Right atrium auricular region (tissue), 2 donors: ENCODE measurements at regions not wholly inside any gene's neighbourhood (a gene's known extent, or its start where the extent isn't known, plus 50 kb on each side); places are given as distances from the start of the nearest gene placed in this dataset.

Source experiments
- DNase-seq: peaks from one replicate; pipeline ENCODE4 v3.0.0-alpha.2; 2019; ENCODE audit warnings: low spot score
- H3K27ac ChIP-seq, 2 donors: fragments of 200-600 bp; sonication (generic); 1 replicate in 1 of 2; 2 replicates in 1 of 2; pipeline ENCODE4 v1.5.1; 2016 to 2019
- H3K27me3 ChIP-seq, 2 donors: fragments of 200-600 bp; sonication (generic); one replicate each; pipeline versions ENCODE4 v1.5.1 to v1.6.0; 2017 to 2019
- H3K36me3 ChIP-seq: fragments of 200-600 bp; sonication (generic); one replicate; pipeline ENCODE4 v1.5.1; 2016
- H3K4me1 ChIP-seq, 2 donors: fragments of 200-600 bp; sonication (generic); one replicate each; pipeline versions ENCODE4 v1.5.1 to v1.6.0; 2017 to 2019
- H3K4me3 ChIP-seq, 2 donors: fragments of 200-600 bp; sonication (generic); 1 replicate in 1 of 2; 2 replicates in 1 of 2; pipeline ENCODE4 v1.5.1; 2017 to 2019; ENCODE audit warnings: mild to moderate bottlenecking in 1 of 2, moderate library complexity in 1 of 2
- H3K9me3 ChIP-seq, 2 donors: fragments of 200-600 bp; sonication (generic); one replicate each; pipeline ENCODE4 v1.5.1; 2019
- TF ChIP-seq, protein P1 (sequence below), 2 donors: fragments of 200-600 bp; sonication (generic); IDR thresholded peaks; one replicate each; pipeline ENCODE4 v1.5.1; 2019; ENCODE audit warnings: antibody characterized with exemption in 2 of 2

- no peaks in the 10 kb centered on the region for H3K4me1 ChIP-seq
- no peak for DNase-seq
- H3K27ac ChIP-seq = no peak overlapping the region
- H3K4me3 ChIP-seq = no peak overlapping the region
- peaks cover 0 to 4% of the 10 kb centered on the region in 2 donors for H3K9me3 ChIP-seq
- no peaks in the 10 kb centered on the region for H3K27me3 ChIP-seq
- TF ChIP-seq, protein P1, sequence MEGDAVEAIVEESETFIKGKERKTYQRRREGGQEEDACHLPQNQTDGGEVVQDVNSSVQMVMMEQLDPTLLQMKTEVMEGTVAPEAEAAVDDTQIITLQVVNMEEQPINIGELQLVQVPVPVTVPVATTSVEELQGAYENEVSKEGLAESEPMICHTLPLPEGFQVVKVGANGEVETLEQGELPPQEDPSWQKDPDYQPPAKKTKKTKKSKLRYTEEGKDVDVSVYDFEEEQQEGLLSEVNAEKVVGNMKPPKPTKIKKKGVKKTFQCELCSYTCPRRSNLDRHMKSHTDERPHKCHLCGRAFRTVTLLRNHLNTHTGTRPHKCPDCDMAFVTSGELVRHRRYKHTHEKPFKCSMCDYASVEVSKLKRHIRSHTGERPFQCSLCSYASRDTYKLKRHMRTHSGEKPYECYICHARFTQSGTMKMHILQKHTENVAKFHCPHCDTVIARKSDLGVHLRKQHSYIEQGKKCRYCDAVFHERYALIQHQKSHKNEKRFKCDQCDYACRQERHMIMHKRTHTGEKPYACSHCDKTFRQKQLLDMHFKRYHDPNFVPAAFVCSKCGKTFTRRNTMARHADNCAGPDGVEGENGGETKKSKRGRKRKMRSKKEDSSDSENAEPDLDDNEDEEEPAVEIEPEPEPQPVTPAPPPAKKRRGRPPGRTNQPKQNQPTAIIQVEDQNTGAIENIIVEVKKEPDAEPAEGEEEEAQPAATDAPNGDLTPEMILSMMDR (IDR thresholded peaks at IDR 0.05) = no peak
- no peaks in the 10 kb centered on the region for H3K36me3 ChIP-seq
Observed at GRCh38 chr13:70644052-70644451, 535.8 kb upstream of the KLHL1 start.

DNA sequence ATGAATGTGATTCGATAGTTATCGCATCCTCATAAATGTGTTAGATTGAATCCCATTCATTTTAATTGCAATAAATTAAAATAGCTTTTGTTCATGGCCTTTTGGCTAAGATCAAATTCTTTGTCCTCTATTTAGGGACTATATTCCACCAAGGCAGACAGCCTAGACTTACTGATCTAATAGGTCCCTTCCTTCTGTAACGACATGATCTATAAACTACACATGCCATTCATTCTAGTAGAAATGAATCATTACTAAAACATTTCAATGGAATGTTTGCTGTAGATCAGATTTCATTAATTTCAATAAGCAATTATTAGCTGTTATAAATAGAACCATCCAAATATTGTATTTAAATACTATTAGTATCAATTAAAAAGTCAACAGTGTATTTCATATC is 526.6 kb upstream of the KLHL1 start:
- TF ChIP-seq, protein P1 (IDR thresholded peaks at IDR 0.05) = no peak

DNA sequence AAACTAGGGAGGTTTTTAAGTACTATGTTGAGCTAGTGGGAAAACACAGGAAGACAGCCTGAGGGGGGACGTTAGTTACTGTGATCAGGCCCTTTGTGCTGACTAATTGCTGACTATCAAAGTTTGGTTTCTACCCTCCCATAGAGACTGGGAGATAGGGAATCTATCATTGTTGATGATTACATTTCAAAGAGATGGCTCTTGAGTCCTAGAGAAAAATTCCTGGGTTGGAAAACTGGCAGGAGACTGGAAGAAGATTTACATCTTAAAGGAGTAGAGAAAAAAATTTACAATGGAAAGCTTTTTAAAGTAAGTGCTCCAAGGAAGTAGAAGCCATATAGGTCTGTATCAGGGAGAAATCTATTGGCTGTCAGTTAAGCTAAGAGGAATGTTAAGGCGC is 522.0 kb upstream of the KLHL1 start:
- TF ChIP-seq, protein P1 (IDR thresholded peaks at IDR 0.05) = no peak
- Histone ChIP-seq H3K36me3 (no peaks in the 10 kb centered on the region), H3K27ac (no peak overlapping the region), H3K4me3 (no peak overlapping the region), H3K27me3 (no peaks in the 10 kb centered on the region), H3K9me3 (no peaks in the 10 kb centered on the region), H3K4me1 (no peaks in the 10 kb centered on the region)
- no peak for DNase-seq

More for the DNA sequence above, 526.6 kb upstream of the KLHL1 start:
- no peaks in the 10 kb centered on the region for H3K36me3 ChIP-seq
- no peak for DNase-seq
- H3K4me3 ChIP-seq = no peak overlapping the region
- H3K27me3 ChIP-seq = no peaks in the 10 kb centered on the region
- H3K27ac ChIP-seq = no peak overlapping the region
- no peaks in the 10 kb centered on the region for H3K4me1 ChIP-seq
- H3K9me3 ChIP-seq = peaks cover 0 to 1% of the 10 kb centered on the region in 2 donors

DNA sequence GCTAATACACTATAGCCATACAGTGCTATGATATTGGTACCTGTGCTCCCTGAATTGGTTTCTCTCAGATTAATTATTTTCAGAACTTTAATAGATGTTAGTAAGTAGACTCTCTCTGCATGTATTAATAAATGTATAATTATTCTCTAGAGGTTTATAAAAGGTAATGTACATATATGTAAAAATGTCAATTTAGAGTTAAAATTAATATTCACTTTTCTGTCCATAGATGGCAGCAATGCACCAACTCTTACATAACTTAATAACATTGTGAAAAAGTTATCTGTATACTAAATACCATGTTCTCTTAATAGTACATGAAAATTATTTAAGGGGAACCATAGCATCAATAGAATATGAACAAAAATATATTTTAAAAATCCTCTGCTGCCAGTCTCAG is 515.0 kb upstream of the KLHL1 start:
- Histone ChIP-seq H3K27me3 (no peaks in the 10 kb centered on the region), H3K36me3 (no peaks in the 10 kb centered on the region), H3K4me1 (no peaks in the 10 kb centered on the region), H3K27ac (no peak overlapping the region), H3K4me3 (no peak overlapping the region), H3K9me3 (no peaks in the 10 kb centered on the region)
- no peak for DNase-seq
- TF ChIP-seq, protein P1 (IDR thresholded peaks at IDR 0.05) = peak in 1 of 2 donors; percentile 47

- Histone ChIP-seq H3K27me3 (no peaks in the 10 kb centered on the region), H3K4me1 (no peaks in the 10 kb centered on the region), H3K9me3 (no peaks in the 10 kb centered on the region), H3K4me3 (no peak overlapping the region), H3K27ac (no peak overlapping the region), H3K36me3 (no peaks in the 10 kb centered on the region)
- TF ChIP-seq, protein P1 (IDR thresholded peaks at IDR 0.05) = no peak
- no peak for DNase-seq
Observed at GRCh38 chr13:70622796-70623195, 514.5 kb upstream of the KLHL1 start.

DNA sequence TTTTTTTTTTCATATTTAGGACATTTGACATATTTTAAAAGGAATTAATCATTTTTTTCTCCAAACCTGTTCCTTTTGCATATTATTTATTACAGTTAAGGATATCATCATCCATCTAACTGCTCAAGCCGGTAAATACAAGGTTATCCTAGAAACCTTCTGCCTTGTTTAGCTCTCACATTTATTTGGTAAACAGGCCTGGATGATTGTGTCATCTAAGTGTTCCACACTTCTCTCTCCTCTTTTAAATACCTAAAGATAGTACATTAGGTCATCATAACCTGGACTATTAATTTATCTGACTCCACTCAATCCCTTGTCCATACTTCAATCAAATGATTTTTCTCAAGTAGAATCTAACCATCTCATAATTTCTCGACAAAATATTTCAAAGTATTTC is 511.7 kb upstream of the KLHL1 start:
- no peaks in the 10 kb centered on the region for H3K4me1 ChIP-seq
- no peak overlapping the region for H3K27ac ChIP-seq
- H3K9me3 ChIP-seq = no peaks in the 10 kb centered on the region
- H3K4me3 ChIP-seq = no peak overlapping the region
- DNase-seq = no peak
- H3K27me3 ChIP-seq = no peaks in the 10 kb centered on the region
- H3K36me3 ChIP-seq = no peaks in the 10 kb centered on the region
- TF ChIP-seq, protein P1 (IDR thresholded peaks at IDR 0.05) = no peak
